Liver (tissue), 8 donors: ENCODE measurements at regions not wholly inside any gene's neighbourhood (a gene's known extent, or its start where the extent isn't known, plus 50 kb on each side); places are given as distances from the start of the nearest gene placed in this dataset.

Experiments used
- DNase-seq: peaks from one replicate; pipeline ENCODE4 v3.0.0-alpha.2; 2017; ENCODE audit warnings: low spot score
- H3K27ac ChIP-seq, 2 donors: one replicate each; pipeline ENCODE4 v1.7.0; 2013; ENCODE audit warnings: inconsistent platforms in 2 of 2, low read length in 2 of 2, control low read depth in 1 of 2, low read depth in 1 of 2, mild to moderate bottlenecking in 1 of 2
- H3K27me3 ChIP-seq, 4 donors: one replicate each; pipeline versions ENCODE4 v1.6.1 to v1.7.0; 2013; ENCODE audit warnings: low read length in 3 of 4, inconsistent platforms in 1 of 4, mild to moderate bottlenecking in 1 of 4, moderate library complexity in 1 of 4; ENCODE audit not compliant: control insufficient read depth in 4 of 4, insufficient read depth in 4 of 4
- H3K36me3 ChIP-seq, 4 donors: one replicate each; pipeline versions ENCODE4 v1.6.1 to v1.7.0; 2013; ENCODE audit warnings: low read length in 3 of 4, mild to moderate bottlenecking in 3 of 4, low read depth in 1 of 4, moderate library complexity in 1 of 4; ENCODE audit not compliant: control insufficient read depth in 4 of 4, insufficient read depth in 3 of 4
- H3K4me1 ChIP-seq, 4 donors: one replicate each; pipeline versions ENCODE4 v1.6.1 to v1.7.0; 2013; ENCODE audit warnings: low read length in 3 of 4, mild to moderate bottlenecking in 3 of 4, moderate library complexity in 1 of 4; ENCODE audit not compliant: control insufficient read depth in 4 of 4, insufficient read depth in 4 of 4
- H3K4me3 ChIP-seq, 3 donors: one replicate each; pipeline versions ENCODE4 v1.6.1 to v1.7.0; 2013; ENCODE audit warnings: low read length in 3 of 3, control low read depth in 1 of 3, low read depth in 1 of 3, mild to moderate bottlenecking in 1 of 3
- H3K9ac ChIP-seq, 2 donors: one replicate each; pipeline ENCODE4 v1.7.0; 2013; ENCODE audit warnings: low read length in 2 of 2, mild to moderate bottlenecking in 2 of 2, moderate library complexity in 2 of 2, control low read depth in 1 of 2, low read depth in 1 of 2
- H3K9me3 ChIP-seq, 4 donors: one replicate each; pipeline versions ENCODE4 v1.6.1 to v1.7.0; 2013; ENCODE audit warnings: low read length in 3 of 4; ENCODE audit not compliant: control insufficient read depth in 4 of 4
- EGR1 ChIP-seq, 2 donors: IDR thresholded peaks; 2 replicates each; pipeline ENCODE4 v1.6.1; 2016 to 2018; ENCODE audit warnings: antibody characterized with exemption in 2 of 2, low read depth in 2 of 2
- GABPA ChIP-seq, 2 donors: IDR thresholded peaks in 1 of 2; conservative IDR thresholded peaks in 1 of 2; 2 replicates each; pipeline ENCODE4 v1.6.1; 2016; ENCODE audit warnings: antibody characterized with exemption in 2 of 2, mild to moderate bottlenecking in 1 of 2, moderate library complexity in 1 of 2
- HNF4A ChIP-seq, 2 donors: conservative IDR thresholded peaks; 2 replicates each; pipeline ENCODE4 v1.6.1; 2016; ENCODE audit warnings: antibody characterized with exemption in 2 of 2, mild to moderate bottlenecking in 2 of 2
- HNF4G ChIP-seq: IDR thresholded peaks from 2 replicates; pipeline ENCODE4 v1.6.1; 2016; ENCODE audit warnings: antibody characterized with exemption
- JUND ChIP-seq, 2 donors: IDR thresholded peaks; 2 replicates each; pipeline ENCODE4 v1.6.1; 2016; ENCODE audit warnings: antibody characterized with exemption in 2 of 2
- NR2F2 ChIP-seq: IDR thresholded peaks from 2 replicates; pipeline ENCODE4 v1.6.1; 2016; ENCODE audit warnings: antibody characterized with exemption
- RAD21 ChIP-seq, 2 donors: IDR thresholded peaks; 2 replicates each; pipeline ENCODE4 v1.6.1; 2016; ENCODE audit warnings: antibody characterized with exemption in 2 of 2, mild to moderate bottlenecking in 2 of 2
- RXRA ChIP-seq, 2 donors: IDR thresholded peaks; 2 replicates each; pipeline ENCODE4 v1.6.1; 2017 to 2018; ENCODE audit warnings: antibody characterized with exemption in 2 of 2, mild to moderate bottlenecking in 1 of 2
- TAF1 ChIP-seq: conservative IDR thresholded peaks from 2 replicates; pipeline ENCODE4 v1.6.1; 2016; ENCODE audit warnings: antibody characterized with exemption, mild to moderate bottlenecking
- YY1 ChIP-seq: IDR thresholded peaks from 2 replicates; pipeline ENCODE4 v1.6.1; 2016; ENCODE audit warnings: antibody characterized with exemption, mild to moderate bottlenecking
- WGBS: extraction: QIAGEN DNeasy Blood & Tissue Kit; methylation state at CpG from one replicate; pipeline ENCODE4 v1.1.7; 2013; 5-methylcytosine and 5-hydroxymethylcytosine counted together
- TF ChIP-seq, protein P1 (sequence below): IDR thresholded peaks from 2 replicates; pipeline ENCODE4 v1.6.1; 2016; ENCODE audit warnings: antibody characterized with exemption, mild to moderate bottlenecking
- TF ChIP-seq, protein P2 (sequence below): fragments of 150-350 bp; IDR thresholded peaks from 2 replicates; pipeline ENCODE4 v1.5.1; 2017; ENCODE audit warnings: improper control_type of control experiment, low read depth, low read length; ENCODE audit not compliant: missing input control
- TF ChIP-seq, protein P3 (sequence below): IDR thresholded peaks from 2 replicates; pipeline ENCODE4 v1.6.1; 2016; ENCODE audit warnings: antibody characterized with exemption
- TF ChIP-seq, protein P4 (sequence below): IDR thresholded peaks from 2 replicates; pipeline ENCODE4 v1.6.1; 2016; ENCODE audit warnings: antibody characterized with exemption
- TF ChIP-seq, protein P5 (sequence below): IDR thresholded peaks from 2 replicates; pipeline ENCODE4 v1.6.1; 2016; ENCODE audit warnings: antibody characterized with exemption
- donor health status: healthy.
- donor health status: healthy.
- donor health status: healthy.
- donor health status: healthy.
- donor health status: healthy.

DNA sequence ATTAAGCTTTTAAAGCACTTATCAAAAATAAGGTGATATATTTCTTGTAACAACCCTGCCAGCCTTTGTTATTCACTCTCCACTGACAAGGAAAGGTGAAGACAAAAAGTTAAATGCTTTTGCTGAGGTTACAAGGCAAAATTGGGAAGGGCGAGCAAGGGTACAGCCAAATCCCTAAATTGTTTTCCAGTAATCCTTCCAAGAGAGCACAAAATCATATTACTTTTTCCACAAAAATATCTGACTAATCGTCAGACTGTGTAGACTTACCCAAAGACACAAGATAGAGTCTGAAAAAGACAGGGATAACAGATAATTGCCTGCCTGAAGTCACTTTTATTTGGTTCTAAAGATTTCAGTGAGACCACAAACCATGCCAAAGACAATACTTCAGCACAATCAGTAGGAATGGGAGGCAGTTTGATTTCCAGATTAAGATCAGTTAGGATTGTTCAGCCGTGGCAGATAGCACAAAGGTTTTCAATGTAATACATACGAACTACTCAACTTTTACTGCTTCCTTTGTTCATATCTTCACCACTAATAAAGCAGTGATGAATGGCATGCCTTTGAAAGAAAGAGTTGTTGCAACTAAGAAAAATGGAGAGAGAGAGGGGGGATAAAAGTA lies 383.8 kb upstream of the TUSC1 start:
- no peak for DNase-seq
- H3K36me3 ChIP-seq: no peaks in the 10 kb centered on the region
- TF ChIP-seq TAF1: no peak
- no peak for TF ChIP-seq HNF4G
- TF ChIP-seq, protein P1, sequence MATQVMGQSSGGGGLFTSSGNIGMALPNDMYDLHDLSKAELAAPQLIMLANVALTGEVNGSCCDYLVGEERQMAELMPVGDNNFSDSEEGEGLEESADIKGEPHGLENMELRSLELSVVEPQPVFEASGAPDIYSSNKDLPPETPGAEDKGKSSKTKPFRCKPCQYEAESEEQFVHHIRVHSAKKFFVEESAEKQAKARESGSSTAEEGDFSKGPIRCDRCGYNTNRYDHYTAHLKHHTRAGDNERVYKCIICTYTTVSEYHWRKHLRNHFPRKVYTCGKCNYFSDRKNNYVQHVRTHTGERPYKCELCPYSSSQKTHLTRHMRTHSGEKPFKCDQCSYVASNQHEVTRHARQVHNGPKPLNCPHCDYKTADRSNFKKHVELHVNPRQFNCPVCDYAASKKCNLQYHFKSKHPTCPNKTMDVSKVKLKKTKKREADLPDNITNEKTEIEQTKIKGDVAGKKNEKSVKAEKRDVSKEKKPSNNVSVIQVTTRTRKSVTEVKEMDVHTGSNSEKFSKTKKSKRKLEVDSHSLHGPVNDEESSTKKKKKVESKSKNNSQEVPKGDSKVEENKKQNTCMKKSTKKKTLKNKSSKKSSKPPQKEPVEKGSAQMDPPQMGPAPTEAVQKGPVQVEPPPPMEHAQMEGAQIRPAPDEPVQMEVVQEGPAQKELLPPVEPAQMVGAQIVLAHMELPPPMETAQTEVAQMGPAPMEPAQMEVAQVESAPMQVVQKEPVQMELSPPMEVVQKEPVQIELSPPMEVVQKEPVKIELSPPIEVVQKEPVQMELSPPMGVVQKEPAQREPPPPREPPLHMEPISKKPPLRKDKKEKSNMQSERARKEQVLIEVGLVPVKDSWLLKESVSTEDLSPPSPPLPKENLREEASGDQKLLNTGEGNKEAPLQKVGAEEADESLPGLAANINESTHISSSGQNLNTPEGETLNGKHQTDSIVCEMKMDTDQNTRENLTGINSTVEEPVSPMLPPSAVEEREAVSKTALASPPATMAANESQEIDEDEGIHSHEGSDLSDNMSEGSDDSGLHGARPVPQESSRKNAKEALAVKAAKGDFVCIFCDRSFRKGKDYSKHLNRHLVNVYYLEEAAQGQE: no peak
- no peak for TF ChIP-seq RXRA (IDR thresholded peaks at IDR 0.05)
- TF ChIP-seq GABPA (IDR thresholded peaks at IDR 0.05 in 1 of 2, conservative IDR thresholded peaks at IDR 0.05 in 1 of 2): no peak
- no peak for TF ChIP-seq JUND (IDR thresholded peaks at IDR 0.05)
- TF ChIP-seq YY1: no peak
- TF ChIP-seq, protein P2, sequence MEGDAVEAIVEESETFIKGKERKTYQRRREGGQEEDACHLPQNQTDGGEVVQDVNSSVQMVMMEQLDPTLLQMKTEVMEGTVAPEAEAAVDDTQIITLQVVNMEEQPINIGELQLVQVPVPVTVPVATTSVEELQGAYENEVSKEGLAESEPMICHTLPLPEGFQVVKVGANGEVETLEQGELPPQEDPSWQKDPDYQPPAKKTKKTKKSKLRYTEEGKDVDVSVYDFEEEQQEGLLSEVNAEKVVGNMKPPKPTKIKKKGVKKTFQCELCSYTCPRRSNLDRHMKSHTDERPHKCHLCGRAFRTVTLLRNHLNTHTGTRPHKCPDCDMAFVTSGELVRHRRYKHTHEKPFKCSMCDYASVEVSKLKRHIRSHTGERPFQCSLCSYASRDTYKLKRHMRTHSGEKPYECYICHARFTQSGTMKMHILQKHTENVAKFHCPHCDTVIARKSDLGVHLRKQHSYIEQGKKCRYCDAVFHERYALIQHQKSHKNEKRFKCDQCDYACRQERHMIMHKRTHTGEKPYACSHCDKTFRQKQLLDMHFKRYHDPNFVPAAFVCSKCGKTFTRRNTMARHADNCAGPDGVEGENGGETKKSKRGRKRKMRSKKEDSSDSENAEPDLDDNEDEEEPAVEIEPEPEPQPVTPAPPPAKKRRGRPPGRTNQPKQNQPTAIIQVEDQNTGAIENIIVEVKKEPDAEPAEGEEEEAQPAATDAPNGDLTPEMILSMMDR: no peak
- TF ChIP-seq, protein P3, sequence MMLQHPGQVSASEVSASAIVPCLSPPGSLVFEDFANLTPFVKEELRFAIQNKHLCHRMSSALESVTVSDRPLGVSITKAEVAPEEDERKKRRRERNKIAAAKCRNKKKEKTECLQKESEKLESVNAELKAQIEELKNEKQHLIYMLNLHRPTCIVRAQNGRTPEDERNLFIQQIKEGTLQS: no peak
- no peak for TF ChIP-seq NR2F2
- TF ChIP-seq, protein P4, sequence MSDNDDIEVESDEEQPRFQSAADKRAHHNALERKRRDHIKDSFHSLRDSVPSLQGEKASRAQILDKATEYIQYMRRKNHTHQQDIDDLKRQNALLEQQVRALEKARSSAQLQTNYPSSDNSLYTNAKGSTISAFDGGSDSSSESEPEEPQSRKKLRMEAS: no peak
- TF ChIP-seq, protein P5, sequence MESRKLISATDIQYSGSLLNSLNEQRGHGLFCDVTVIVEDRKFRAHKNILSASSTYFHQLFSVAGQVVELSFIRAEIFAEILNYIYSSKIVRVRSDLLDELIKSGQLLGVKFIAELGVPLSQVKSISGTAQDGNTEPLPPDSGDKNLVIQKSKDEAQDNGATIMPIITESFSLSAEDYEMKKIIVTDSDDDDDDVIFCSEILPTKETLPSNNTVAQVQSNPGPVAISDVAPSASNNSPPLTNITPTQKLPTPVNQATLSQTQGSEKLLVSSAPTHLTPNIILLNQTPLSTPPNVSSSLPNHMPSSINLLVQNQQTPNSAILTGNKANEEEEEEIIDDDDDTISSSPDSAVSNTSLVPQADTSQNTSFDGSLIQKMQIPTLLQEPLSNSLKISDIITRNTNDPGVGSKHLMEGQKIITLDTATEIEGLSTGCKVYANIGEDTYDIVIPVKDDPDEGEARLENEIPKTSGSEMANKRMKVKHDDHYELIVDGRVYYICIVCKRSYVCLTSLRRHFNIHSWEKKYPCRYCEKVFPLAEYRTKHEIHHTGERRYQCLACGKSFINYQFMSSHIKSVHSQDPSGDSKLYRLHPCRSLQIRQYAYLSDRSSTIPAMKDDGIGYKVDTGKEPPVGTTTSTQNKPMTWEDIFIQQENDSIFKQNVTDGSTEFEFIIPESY: no peak
- no peak for TF ChIP-seq RAD21 (IDR thresholded peaks at IDR 0.05)
- no peak for TF ChIP-seq EGR1 (IDR thresholded peaks at IDR 0.05; ENCODE audit: low read depth in 2 of 2)
- no peak for TF ChIP-seq HNF4A (conservative IDR thresholded peaks at IDR 0.05)
- no peaks in the 10 kb centered on the region for H3K27me3 ChIP-seq
- no peaks in the 10 kb centered on the region for H3K4me1 ChIP-seq
- 40% methylated on average over 4 of the region's 4 CpGs for WGBS
- no peak overlapping the region for H3K9ac ChIP-seq
- no peaks in the 10 kb centered on the region for H3K9me3 ChIP-seq
- H3K27ac ChIP-seq: no peak overlapping the region
- H3K4me3 ChIP-seq: no peak overlapping the region
